ENCODE measurements at regions not wholly inside any gene's neighbourhood (a gene's known extent, or its start where the extent isn't known, plus 50 kb on each side); places are given as distances from the start of the nearest gene placed in this dataset.
"Not testable (repeated sequence)": the region's sequence is repeated elsewhere in the genome, so short reads cannot be mapped to it uniquely, and the experiment has no call there.

DNA sequence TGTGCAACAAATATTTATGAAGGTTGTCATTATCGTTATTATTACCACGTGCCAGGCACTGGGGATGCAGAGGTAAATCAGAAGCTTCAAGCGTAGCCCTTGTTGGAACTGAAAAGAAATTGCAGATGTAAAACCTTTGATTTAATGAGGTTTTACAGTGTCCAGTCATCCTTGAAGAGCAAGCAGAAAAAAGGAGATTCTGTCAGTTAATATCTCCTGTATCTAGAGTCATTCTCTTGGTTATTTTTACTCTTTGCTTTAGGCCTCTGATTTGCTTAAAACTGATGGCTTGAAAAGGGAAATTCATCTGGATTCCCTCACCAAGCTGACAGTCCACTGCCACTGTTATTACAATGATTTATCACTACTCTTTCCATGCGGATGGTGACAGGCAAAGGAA lies 179.3 kb downstream of the GALC start:
- no peak for DNase-seq

DNA sequence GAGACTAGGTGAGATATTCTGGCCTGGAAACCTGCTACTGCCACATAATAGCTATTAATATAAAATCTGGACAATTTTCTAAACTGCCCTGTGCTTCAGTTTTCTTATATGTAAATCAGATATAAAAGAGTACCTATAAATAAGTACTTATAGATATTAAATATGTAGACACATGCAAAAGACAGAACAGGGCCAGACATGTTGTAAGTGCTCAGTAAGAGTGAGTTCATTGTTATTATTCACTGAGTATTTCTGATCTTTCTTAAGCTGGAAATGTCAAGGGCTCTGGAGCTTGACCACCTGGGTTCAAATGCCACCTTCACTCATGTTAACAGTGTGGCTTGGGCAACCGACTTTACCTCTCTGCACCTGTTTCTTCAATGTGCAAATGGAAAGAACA lies 179.8 kb downstream of the GALC start:
- no peak for DNase-seq

DNA sequence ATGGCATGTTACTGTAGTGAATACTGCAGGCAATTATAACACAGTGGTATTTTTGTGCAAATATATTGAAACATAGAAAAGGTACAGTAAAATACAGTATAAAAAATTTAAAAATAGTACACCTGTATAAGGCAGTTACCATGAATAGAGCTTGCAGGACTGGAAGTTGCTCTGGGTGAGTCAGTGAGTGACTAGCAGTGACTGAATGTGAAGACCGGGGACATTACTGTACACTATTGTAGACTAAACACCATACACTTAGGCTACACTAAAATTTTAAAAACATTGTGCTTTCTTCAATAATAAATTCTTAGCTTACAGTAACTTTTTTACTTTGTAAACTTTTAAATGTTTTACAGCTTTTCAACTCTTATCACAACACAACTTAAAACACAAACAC lies 181.7 kb downstream of the GALC start:
- DNase-seq, result no peak

GRCh38 chr14:87810711-87811110 lies 182.3 kb downstream of the GALC start:
- peak; percentile 18 for DNase-seq

DNA sequence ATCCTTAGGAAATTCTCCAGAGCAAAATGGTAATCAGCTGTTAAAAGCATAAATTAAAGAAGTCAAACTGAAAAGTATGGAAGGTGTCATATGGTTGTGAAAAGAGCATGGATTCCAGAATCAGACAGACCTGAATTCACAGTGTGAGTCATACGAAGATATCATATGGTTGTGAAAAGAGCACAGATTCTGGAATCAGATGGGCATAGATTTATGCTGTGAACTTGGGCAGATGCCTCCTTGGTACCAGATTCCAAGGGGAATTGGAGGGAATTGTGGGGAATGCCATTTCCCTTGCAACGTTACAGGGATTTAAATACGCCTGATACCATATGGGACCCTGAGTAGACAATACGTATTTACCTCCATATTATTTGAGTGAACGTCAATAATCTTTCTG lies 183.7 kb downstream of the GALC start:
- no peak for DNase-seq

- DNase-seq, result peak; percentile 30
Measured at GRCh38 chr14:87805315-87805723, 187.7 kb downstream of the GALC start.

DNA sequence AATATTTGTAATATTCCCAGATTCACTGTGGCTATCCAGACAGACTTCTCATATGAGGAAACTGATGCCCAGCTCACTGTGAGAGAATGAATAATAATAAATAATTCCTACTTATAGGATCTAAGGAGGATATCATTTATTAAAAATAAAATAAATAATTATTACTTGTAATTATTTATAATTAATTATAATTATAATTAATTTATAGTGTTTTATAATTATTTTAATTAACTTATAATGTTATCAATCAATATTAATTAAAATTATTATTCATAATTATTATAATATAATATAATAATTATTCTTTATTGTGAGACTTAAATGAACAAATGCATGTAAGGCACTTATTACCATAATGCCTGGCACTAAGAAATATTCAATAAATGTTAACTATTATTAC lies 192.8 kb downstream of the GALC start:
- DNase-seq, result no peak

GRCh38 chr14:87799400-87799799 lies 193.6 kb downstream of the GALC start:
- DNase-seq, result no peak

DNA sequence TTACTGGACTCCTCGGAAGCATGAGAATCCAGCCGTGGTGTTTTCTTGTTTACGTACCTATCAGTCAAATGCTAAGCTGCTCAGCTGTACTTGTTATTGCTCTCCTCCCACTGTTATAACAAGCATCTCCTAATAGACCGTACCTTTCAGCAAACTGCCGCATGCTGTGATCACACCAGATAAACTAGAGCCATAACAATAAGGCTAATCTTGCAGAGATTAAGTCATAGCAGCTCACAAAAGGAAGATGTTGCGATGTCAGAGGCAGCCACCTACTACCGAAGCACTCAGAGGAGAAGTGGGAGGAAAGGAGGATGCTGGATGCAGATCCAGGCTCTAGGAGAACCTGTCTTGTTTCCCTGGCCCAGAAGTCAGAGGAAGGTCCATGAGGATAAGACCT lies 196.0 kb downstream of the GALC start:
- DNase-seq, result no peak

GRCh38 chr14:87794561-87794960 lies 198.4 kb downstream of the GALC start:
- no peak for DNase-seq

GRCh38 chr14:87785897-87786296 lies 207.1 kb downstream of the GALC start:
- DNase-seq, result no peak

DNA sequence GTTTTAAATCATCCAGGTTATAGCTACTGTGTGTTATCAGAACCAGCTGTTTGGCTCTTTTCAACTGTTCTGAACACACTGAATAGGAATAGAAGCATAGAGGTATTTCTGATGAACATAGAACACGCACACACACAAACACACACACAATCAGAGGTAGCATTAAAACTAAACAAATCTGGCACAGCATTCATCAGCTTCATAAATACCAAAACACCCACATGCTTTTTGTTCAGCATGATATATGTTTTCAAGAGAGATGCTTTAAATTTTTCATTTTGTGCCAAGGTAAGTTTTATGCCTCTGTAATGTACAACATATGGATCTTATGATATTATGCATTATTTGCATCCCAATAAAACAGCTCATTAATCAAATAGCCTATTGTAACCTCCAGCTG lies 208.6 kb downstream of the GALC start:
- DNase-seq, result no peak

DNA sequence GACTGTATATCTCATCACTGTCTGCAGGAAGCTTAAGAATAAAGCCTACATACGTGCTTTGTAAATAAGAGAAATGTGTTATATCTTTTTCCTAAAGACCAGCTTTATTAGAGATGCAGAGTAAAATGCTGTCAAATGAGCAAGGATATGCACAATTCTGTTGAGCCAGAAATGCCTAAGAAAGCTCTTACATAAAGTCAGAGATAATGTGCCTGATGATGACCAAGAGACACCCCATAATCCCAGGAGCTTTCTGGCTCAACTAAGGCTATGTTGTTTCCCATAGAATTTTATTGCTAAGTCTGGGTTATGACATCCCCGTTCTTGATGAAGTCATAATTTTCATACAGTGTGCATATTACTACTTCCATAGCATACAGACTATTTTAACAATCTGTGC lies 209.9 kb downstream of the GALC start:
- no peak for DNase-seq

- DNase-seq, result no peak
Measured at GRCh38 chr14:87772854-87773253, 220.1 kb downstream of the GALC start.

DNA sequence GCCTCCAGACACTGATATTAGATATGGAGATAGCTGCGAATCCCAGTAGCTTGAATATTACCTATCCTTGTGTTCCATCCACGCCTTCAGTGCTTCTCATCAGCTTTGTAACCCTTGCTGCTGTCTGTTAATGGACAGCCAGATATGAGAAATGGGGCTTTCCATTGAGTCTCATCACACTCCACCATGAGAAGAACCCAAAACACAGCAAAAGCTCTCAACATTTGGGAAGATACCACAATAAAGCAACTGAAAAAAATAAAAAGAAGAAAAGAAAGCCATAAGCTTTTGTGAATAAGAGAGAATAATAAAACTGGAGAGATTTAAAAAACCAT lies 225.4 kb downstream of the GALC start:
- no peak for DNase-seq

DNA sequence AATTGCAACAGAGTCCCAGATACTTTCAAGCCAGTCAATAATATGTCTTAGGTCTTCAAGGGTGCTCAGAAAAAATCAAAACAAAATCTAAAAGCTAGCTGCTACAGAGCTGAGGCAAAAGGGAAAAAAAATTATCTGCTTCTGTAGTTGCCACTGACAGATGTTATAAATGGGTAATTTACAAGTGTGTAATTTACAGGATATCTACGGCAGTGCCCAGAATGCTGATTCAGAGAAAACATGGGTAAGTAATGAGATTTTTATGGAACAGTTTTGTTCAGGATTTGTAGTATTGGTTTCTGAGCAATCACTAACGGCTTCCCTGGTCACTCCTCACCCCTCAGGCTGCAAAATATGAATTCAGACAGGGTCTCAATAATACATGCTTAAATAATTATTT lies 234.1 kb downstream of the GALC start:
- DNase-seq, result no peak

GRCh38 chr14:87756661-87757060 lies 236.3 kb downstream of the GALC start:
- no peak for DNase-seq

DNA sequence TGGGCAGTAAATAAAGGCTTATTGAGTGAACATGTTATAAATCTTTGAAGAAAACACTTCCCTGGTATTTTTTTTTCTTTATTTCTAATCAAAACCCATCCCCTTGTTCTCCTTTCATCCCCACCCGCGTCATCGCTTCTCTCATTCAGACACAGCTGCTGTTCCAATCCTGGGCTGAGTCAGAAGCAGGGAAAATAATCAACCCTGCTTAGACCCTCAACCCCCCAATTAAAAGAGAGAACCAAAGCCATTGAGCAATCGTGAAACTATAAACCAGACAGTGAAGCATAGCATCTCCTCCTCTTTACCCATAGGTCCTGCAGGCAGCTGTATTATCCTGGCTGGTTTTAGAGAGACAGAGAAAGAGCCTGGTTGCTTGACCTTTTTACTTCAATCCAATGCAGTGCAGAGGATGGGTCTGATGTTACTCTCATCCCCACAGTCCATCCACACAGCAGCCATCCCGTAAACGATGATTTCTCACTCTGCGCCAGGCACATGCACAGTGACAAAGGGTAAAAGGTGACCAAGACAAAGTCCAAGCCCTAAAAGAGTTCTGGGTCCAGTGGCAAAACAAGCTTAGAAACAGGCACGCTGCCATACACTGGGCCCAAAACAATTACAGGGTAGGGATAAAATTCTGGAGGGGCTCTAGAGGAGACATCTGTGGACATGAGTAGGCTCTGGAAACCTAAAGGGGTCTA lies 238.3 kb downstream of the GALC start:
- no peak for DNase-seq

GRCh38 chr14:87748558-87748957 lies 244.4 kb downstream of the GALC start:
- DNase-seq, result no peak

DNA sequence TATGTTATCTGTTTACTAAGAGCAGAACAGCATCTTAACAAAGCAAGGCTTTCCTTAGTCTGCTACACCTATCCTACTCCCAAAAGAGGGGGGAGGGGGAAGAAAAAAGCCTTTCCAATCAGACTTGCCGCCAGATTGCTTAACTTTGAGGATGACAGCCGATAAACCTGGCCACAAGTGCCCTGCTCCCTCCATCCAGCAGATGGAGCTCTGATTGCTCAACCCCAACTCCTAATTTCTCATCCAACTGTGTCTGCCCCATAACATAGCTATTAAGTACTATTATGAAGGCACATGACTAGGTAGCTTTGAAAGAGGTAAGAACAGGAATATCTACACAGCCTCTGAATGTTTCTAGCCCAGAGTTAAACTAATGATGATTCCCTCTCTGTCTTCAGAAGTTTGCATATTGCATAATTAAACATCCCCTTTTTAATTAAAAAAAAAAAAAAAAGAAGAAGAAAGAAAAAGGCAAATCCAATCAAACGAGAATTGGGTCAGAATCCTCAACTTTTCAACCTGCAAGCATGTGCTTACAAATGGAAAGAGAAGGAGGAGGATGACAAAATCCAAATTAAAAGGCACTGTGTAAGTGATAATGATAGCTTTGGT lies 247.4 kb downstream of the GALC start:
- no peak for DNase-seq

DNA sequence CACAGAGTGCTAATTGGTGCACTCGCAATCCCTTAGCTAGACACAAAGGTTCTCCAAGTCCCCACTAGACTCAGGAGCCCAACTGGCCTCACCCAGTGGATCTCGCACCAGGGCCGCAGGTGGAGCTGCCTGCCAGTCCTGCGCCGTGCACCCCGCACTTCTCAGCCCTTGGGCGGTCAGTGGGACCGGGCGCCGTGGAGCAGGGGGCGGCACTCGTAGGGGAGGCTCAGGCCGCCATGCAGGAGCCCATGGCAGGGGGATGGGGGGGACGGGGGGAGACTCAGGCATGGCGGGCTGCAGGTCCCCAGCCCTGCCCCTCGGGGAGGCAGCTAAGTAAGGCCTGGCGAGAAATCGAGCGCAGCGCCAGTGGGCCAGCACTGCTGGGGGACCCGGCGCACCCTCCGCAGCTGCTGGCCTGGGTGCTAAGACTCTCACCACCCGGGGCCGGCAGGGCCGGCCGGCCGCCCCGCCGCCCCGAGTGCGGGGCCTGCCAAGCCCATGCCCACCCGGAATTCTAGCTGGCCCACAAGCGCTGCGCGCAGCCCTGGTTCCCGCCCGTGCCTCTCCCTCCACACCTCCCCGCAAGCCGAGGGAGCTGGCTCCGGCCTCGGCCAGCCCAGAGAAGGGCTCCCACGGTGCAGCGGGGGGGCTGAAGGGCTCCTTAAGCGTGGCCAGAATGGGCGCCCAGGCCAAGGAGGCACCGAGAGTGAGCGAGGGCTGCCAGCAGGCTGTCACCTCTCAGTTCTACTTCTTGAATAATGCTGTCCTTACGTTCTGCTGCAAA lies 258.2 kb downstream of the GALC start:
- not testable (repeated sequence) for DNase-seq

- DNase-seq, result not testable (repeated sequence)
Measured at GRCh38 chr14:87733115-87733514, 259.9 kb downstream of the GALC start.

DNA sequence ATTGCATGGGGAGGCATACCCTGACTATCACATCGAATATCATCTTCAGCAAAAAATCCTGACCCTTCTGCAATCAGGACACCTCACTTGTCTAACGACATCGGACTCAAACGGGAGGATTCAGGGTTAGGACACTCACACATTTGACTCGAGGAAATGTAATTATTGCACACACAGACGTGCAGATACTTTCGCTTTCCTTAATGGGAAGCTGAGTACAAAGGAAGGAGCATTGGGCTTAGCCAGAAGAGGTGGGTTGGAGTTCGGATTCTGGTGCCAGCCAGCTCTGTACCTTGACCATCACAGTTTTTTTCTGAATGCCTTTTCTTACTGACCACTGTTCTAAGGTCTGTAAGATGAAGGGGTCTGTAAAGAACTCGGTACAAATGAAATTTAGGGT lies 260.4 kb downstream of the GALC start:
- no peak for DNase-seq

GRCh38 chr14:87725318-87725717 lies 267.7 kb downstream of the GALC start:
- DNase-seq, result no peak

Data from T1000 (cell line).